Smooth muscle cell (in vitro differentiated cells): ENCODE measurements at regions not wholly inside any gene's neighbourhood (a gene's known extent, or its start where the extent isn't known, plus 50 kb on each side); places are given as distances from the start of the nearest gene placed in this dataset.

Experiments
- DNase-seq: peaks from one replicate; lab custom pipeline; 2025; ENCODE audit not compliant: unreplicated experiment; lab: John Stamatoyannopoulos, UW
- H2AFZ ChIP-seq: fragments of 200-600 bp; sonication (generic); 2 replicates; pipeline ENCODE4 v1.6.0; 2016; ENCODE audit warnings: antibody characterized with exemption, low read depth, mild to moderate bottlenecking
- H3F3A ChIP-seq: fragments of 200-600 bp; sonication (generic); 2 replicates; pipeline ENCODE4 v1.6.0; 2017; ENCODE audit warnings: antibody characterized with exemption, low read depth
- H3K27ac ChIP-seq: fragments of 200-600 bp; sonication (generic); 2 replicates; pipeline ENCODE4 v1.5.1; 2016; ENCODE audit warnings: low read depth, mild to moderate bottlenecking
- H3K27me3 ChIP-seq: fragments of 200-600 bp; sonication (generic); 2 replicates; pipeline ENCODE4 v1.6.1; 2016; ENCODE audit warnings: low read depth, mild to moderate bottlenecking
- H3K36me3 ChIP-seq: fragments of 200-600 bp; sonication (generic); 2 replicates; pipeline ENCODE4 v1.5.1; 2016; ENCODE audit warnings: low read depth
- H3K4me1 ChIP-seq: fragments of 200-600 bp; sonication (generic); 2 replicates; pipeline ENCODE4 v1.5.1; 2016; ENCODE audit warnings: low read depth
- H3K4me2 ChIP-seq: fragments of 200-600 bp; sonication (generic); 2 replicates; pipeline ENCODE4 v1.6.0; 2016; ENCODE audit warnings: mild to moderate bottlenecking
- H3K4me3 ChIP-seq: fragments of 200-600 bp; sonication (generic); 2 replicates; pipeline ENCODE4 v1.5.1; 2016; ENCODE audit warnings: mild to moderate bottlenecking
- H3K79me2 ChIP-seq: fragments of 200-600 bp; sonication (generic); 2 replicates; pipeline ENCODE4 v1.6.0; 2016; ENCODE audit warnings: low read depth, mild to moderate bottlenecking
- H3K9ac ChIP-seq: fragments of 200-600 bp; sonication (generic); 2 replicates; pipeline ENCODE4 v1.6.0; 2016; ENCODE audit warnings: low read depth
- H3K9me3 ChIP-seq: fragments of 200-600 bp; sonication (generic); replicated peaks from 2 replicates; pipeline ENCODE4 v1.5.1; 2016; ENCODE audit warnings: low read depth
- H4K20me1 ChIP-seq: fragments of 200-600 bp; sonication (generic); 2 replicates; pipeline ENCODE4 v1.6.0; 2016; ENCODE audit warnings: low read depth
- CTCF ChIP-seq: fragments of 200-600 bp; sonication (generic); IDR thresholded peaks from 2 replicates; pipeline ENCODE4 v1.5.1; 2017; ENCODE audit warnings: borderline replicate concordance, mild to moderate bottlenecking, antibody characterized with exemption; ENCODE audit not compliant: insufficient read depth, poor library complexity, severe bottlenecking
- WGBS: methylation state at CpG from one replicate; pipeline ENCODE4 v1.1.7; 2016; ENCODE audit warnings: low lambda C conversion rate; 5-methylcytosine and 5-hydroxymethylcytosine counted together

- WGBS: 59% methylated on average over 3 of the region's 3 CpGs
- H3K4me3 ChIP-seq: no peak overlapping the region
- H4K20me1 ChIP-seq: no peaks in the 10 kb centered on the region
- H3K4me1 ChIP-seq: no peaks in the 10 kb centered on the region
- H3K9me3 ChIP-seq: no peaks in the 10 kb centered on the region
- H3K79me2 ChIP-seq: no peaks in the 10 kb centered on the region
- no peaks in the 10 kb centered on the region for H3K27me3 ChIP-seq
- peak overlapping the region; percentile 80 for H3K9ac ChIP-seq
- no peak for TF ChIP-seq CTCF
- no peaks in the 10 kb centered on the region for H3K36me3 ChIP-seq
- peak overlapping the region; percentile 42 for H3K4me2 ChIP-seq
- no peak for DNase-seq
- no peak overlapping the region for H2AFZ ChIP-seq
- peaks cover 6% of the 10 kb centered on the region for H3F3A ChIP-seq
- peak overlapping the region; percentile 93 for H3K27ac ChIP-seq
Measured at GRCh38 chr9:90300611-90301276, 341.9 kb downstream of the DIRAS2 start.

- Histone ChIP-seq H2AFZ (no peak overlapping the region), H3K36me3 (no peaks in the 10 kb centered on the region), H3F3A (peaks cover 6% of the 10 kb centered on the region), H3K4me1 (no peaks in the 10 kb centered on the region), H3K27ac (peak overlapping the region; percentile 93), H3K9ac (peak overlapping the region; percentile 80), H3K4me3 (no peak overlapping the region), H3K27me3 (no peaks in the 10 kb centered on the region), H4K20me1 (no peaks in the 10 kb centered on the region), H3K4me2 (peak overlapping the region; percentile 42), H3K9me3 (no peaks in the 10 kb centered on the region), H3K79me2 (no peaks in the 10 kb centered on the region)
- TF ChIP-seq CTCF: no peak
- 22% methylated on average over 8 of the region's 8 CpGs for WGBS
- peak; percentile 19 for DNase-seq
Measured at GRCh38 chr9:90301277-90301653, 341.4 kb downstream of the DIRAS2 start.

- H3F3A ChIP-seq: peaks cover 6% of the 10 kb centered on the region
- H4K20me1 ChIP-seq: no peaks in the 10 kb centered on the region
- no peak overlapping the region for H3K4me3 ChIP-seq
- no peaks in the 10 kb centered on the region for H3K36me3 ChIP-seq
- H3K27me3 ChIP-seq: no peaks in the 10 kb centered on the region
- no peak for TF ChIP-seq CTCF
- no peaks in the 10 kb centered on the region for H3K9me3 ChIP-seq
- DNase-seq: no peak
- no peak overlapping the region for H3K4me2 ChIP-seq
- H3K79me2 ChIP-seq: no peaks in the 10 kb centered on the region
- H2AFZ ChIP-seq: no peak overlapping the region
- no peaks in the 10 kb centered on the region for H3K4me1 ChIP-seq
- 95% methylated on average over 4 of the region's 4 CpGs for WGBS
- no peak overlapping the region for H3K27ac ChIP-seq
- no peak overlapping the region for H3K9ac ChIP-seq
Measured at GRCh38 chr9:90303655-90304054, 339.0 kb downstream of the DIRAS2 start.

GRCh38 chr9:90306158-90306557 is 336.5 kb downstream of the DIRAS2 start:
- WGBS: 96% methylated on average over 9 of the region's 11 CpGs
- H3K9ac ChIP-seq: no peak overlapping the region
- no peak overlapping the region for H3K4me3 ChIP-seq
- no peak overlapping the region for H3K4me2 ChIP-seq
- H3K27ac ChIP-seq: no peak overlapping the region
- no peak overlapping the region for H2AFZ ChIP-seq
- no peaks in the 10 kb centered on the region for H3K27me3 ChIP-seq
- H4K20me1 ChIP-seq: no peaks in the 10 kb centered on the region
- no peaks in the 10 kb centered on the region for H3K9me3 ChIP-seq
- H3K4me1 ChIP-seq: no peaks in the 10 kb centered on the region
- no peaks in the 10 kb centered on the region for H3F3A ChIP-seq
- no peak for TF ChIP-seq CTCF
- H3K36me3 ChIP-seq: no peaks in the 10 kb centered on the region
- no peaks in the 10 kb centered on the region for H3K79me2 ChIP-seq
- no peak for DNase-seq
